GM23338 (cell line): ENCODE measurements at regions not wholly inside any gene's neighbourhood (a gene's known extent, or its start where the extent isn't known, plus 50 kb on each side); places are given as distances from the start of the nearest gene placed in this dataset.

Experiments used
- ATAC-seq: fragments of 200-7000 bp; cut with Tn5 transposase; 3 replicates; pipeline ENCODE4 v1.9.1; 2020
- DNase-seq: peaks from one replicate; pipeline ENCODE4 v3.0.0-alpha.2; 2015; ENCODE audit warnings: low spot score
- H2AFZ ChIP-seq: fragments of 200-600 bp; sonication (generic); 2 replicates; pipeline ENCODE4 v1.8.0; 2016; ENCODE audit warnings: antibody characterized with exemption, mild to moderate bottlenecking, moderate library complexity
- H3F3A ChIP-seq: fragments of 200-600 bp; sonication (generic); replicated peaks from 2 replicates; pipeline ENCODE4 v1.8.0; 2017; ENCODE audit warnings: antibody characterized with exemption, mixed run types, low read depth
- H3K27ac ChIP-seq: fragments of 200-600 bp; sonication (generic); 2 replicates; pipeline ENCODE4 v1.6.1; 2016; ENCODE audit warnings: low read depth
- H3K27me3 ChIP-seq: fragments of 200-600 bp; sonication (generic); 2 replicates; pipeline ENCODE4 v1.8.0; 2016; ENCODE audit warnings: mild to moderate bottlenecking, mixed run types, moderate library complexity; ENCODE audit not compliant: insufficient read depth
- H3K36me3 ChIP-seq: fragments of 200-600 bp; sonication (generic); 2 replicates; pipeline ENCODE4 v1.8.0; 2016; ENCODE audit warnings: mild to moderate bottlenecking; ENCODE audit not compliant: insufficient read depth
- H3K4me1 ChIP-seq: fragments of 200-600 bp; sonication (generic); 2 replicates; pipeline ENCODE4 v1.8.0; 2016; ENCODE audit warnings: mild to moderate bottlenecking, moderate library complexity; ENCODE audit not compliant: insufficient read depth
- H3K4me2 ChIP-seq: fragments of 200-600 bp; sonication (generic); 2 replicates; pipeline ENCODE4 v1.7.1; 2017; ENCODE audit warnings: mixed run types
- H3K4me3 ChIP-seq: fragments of 200-600 bp; sonication (generic); 2 replicates; pipeline ENCODE4 v1.6.1; 2016; ENCODE audit warnings: mixed run types
- H3K79me2 ChIP-seq: fragments of 200-600 bp; sonication (generic); replicated peaks from 2 replicates; pipeline ENCODE4 v1.8.0; 2017; ENCODE audit warnings: mild to moderate bottlenecking; ENCODE audit not compliant: insufficient read depth
- H3K9me2 ChIP-seq: fragments of 200-600 bp; sonication (generic); 2 replicates; pipeline ENCODE4 v1.8.0; 2017; ENCODE audit not compliant: insufficient read depth
- H4K20me1 ChIP-seq: fragments of 200-600 bp; sonication (generic); replicated peaks from 2 replicates; pipeline ENCODE4 v1.8.0; 2017; ENCODE audit warnings: mild to moderate bottlenecking; ENCODE audit not compliant: insufficient read depth
- H3K27ac Mint-ChIP-seq: 2 replicates; pipeline ENCODE4 v1.8.0; 2020; ENCODE audit warnings: inconsistent platforms, mild to moderate bottlenecking, moderate library complexity, mixed read lengths
- H3K27me3 Mint-ChIP-seq: 3 replicates; pipeline ENCODE4 v1.8.0; 2022; ENCODE audit warnings: low read depth, mild to moderate bottlenecking, moderate library complexity, mixed read lengths, inconsistent platforms; ENCODE audit not compliant: insufficient read depth, poor library complexity
- H3K36me3 Mint-ChIP-seq: 3 replicates; pipeline ENCODE4 v1.8.0; 2021; ENCODE audit warnings: low read depth, mild to moderate bottlenecking, inconsistent platforms, moderate library complexity, mixed read lengths
- H3K4me1 Mint-ChIP-seq: 3 replicates; pipeline ENCODE4 v1.8.0; 2020; ENCODE audit warnings: mild to moderate bottlenecking, inconsistent platforms, mixed read lengths
- H3K4me3 Mint-ChIP-seq: 3 replicates; pipeline ENCODE4 v1.8.0; 2021; ENCODE audit warnings: moderate library complexity, mild to moderate bottlenecking, inconsistent platforms, mixed read lengths
- H3K9me3 Mint-ChIP-seq: 3 replicates; pipeline ENCODE4 v1.8.0; 2020; ENCODE audit warnings: moderate library complexity, mild to moderate bottlenecking, inconsistent platforms, mixed read lengths
- CTCF ChIP-seq, 2 experiments: fragments of 200-600 bp in 1 of 2; sonication (generic) in 1 of 2; conservative IDR thresholded peaks; 2 replicates each; pipeline versions ENCODE4 v1.5.1 to v1.6.1; 2016 to 2017; ENCODE audit warnings: antibody characterized with exemption in 2 of 2, low read depth in 2 of 2, mild to moderate bottlenecking in 2 of 2, moderate library complexity in 1 of 2
- ETS1 ChIP-seq: IDR thresholded peaks from 2 replicates; pipeline ENCODE4 v1.6.1; 2016; ENCODE audit warnings: antibody characterized with exemption
- POLR2AphosphoS5 ChIP-seq: IDR thresholded peaks from 2 replicates; pipeline ENCODE4 v1.6.1; 2016; ENCODE audit warnings: antibody characterized with exemption, low read depth
- REST ChIP-seq: IDR thresholded peaks from one replicate; pipeline ENCODE4 v1.6.1; 2018; ENCODE audit warnings: antibody characterized with exemption; ENCODE audit not compliant: unreplicated experiment
- ZNF462 ChIP-seq: fragments of 250-450 bp; sonication (Bioruptor Pico); IDR thresholded peaks from 2 replicates; pipeline ENCODE4 v1.5.0; 2020; ENCODE audit warnings: mild to moderate bottlenecking, moderate library complexity

GRCh38 chr12:58732894-58733293 is 187.4 kb downstream of the LRIG3 start (continued):
- TF ChIP-seq REST, result no peak

- ATAC-seq (no peak), DNase-seq (no peak)
- Mint-ChIP-seq H3K4me3 (no peak overlapping the region), H3K9me3 (peaks cover 21% of the 10 kb centered on the region), H3K4me1 (peaks cover 17% of the 10 kb centered on the region), H3K36me3 (peaks cover 14% of the 10 kb centered on the region; the same call in 2 of the 3 replicates), H3K27me3 (no peaks in the 10 kb centered on the region), H3K27ac (no peak overlapping the region)
- H3K9me2 ChIP-seq, result 0 out of 2 replicates have a peak, but pooled peaks cover 3% of the 10 kb centered on the region
- no peaks in the 10 kb centered on the region for H3K36me3 ChIP-seq
- H3K4me1 ChIP-seq, result peaks cover 9% of the 10 kb centered on the region; the same call in 1 of the 2 replicates
- no peaks in the 10 kb centered on the region for H3K27me3 ChIP-seq
- TF ChIP-seq ETS1 (no peak), CTCF (conservative IDR thresholded peaks at IDR 0.05; ENCODE audit: low read depth in 2 of 2) (peak in 1 of 2 experiments; percentile 41; a peak in 3 of 4 replicates)
- H3K27ac ChIP-seq, result no peak overlapping the region
- no peak overlapping the region for H3K4me2 ChIP-seq
- H3K4me3 ChIP-seq, result no peak overlapping the region
- H3K79me2 ChIP-seq, result no peaks in the 10 kb centered on the region
- no peak overlapping the region for H2AFZ ChIP-seq
- H4K20me1 ChIP-seq, result no peaks in the 10 kb centered on the region
- H3F3A ChIP-seq, result no peaks in the 10 kb centered on the region
Observed at GRCh38 chr12:58741226-58741625, 179.1 kb downstream of the LRIG3 start.

- no peaks in the 10 kb centered on the region for H4K20me1 ChIP-seq
- H3K4me3 ChIP-seq, result no peak overlapping the region
- H3K4me2 ChIP-seq, result peak overlapping the region; percentile 15; the same call in 1 of the 2 replicates
- TF ChIP-seq POLR2AphosphoS5 (no peak), ZNF462 (CRISPR knock-in tag) (peak; percentile 45)
- Mint-ChIP-seq H3K36me3 (peaks cover 11% of the 10 kb centered on the region; the same call in 2 of the 3 replicates), H3K27me3 (no peaks in the 10 kb centered on the region), H3K9me3 (peaks cover 17% of the 10 kb centered on the region), H3K4me3 (no peak overlapping the region), H3K4me1 (peaks cover 20% of the 10 kb centered on the region), H3K27ac (no peak overlapping the region)
- no peaks in the 10 kb centered on the region for H3K79me2 ChIP-seq
- DNase-seq (peak; percentile 27), ATAC-seq (peak; percentile 86)
- H3F3A ChIP-seq, result no peaks in the 10 kb centered on the region
- H2AFZ ChIP-seq, result peak overlapping the region; percentile 74; the same call in 1 of the 2 replicates
- no peaks in the 10 kb centered on the region for H3K36me3 ChIP-seq
- H3K27me3 ChIP-seq, result no peaks in the 10 kb centered on the region
- H3K9me2 ChIP-seq, result 0 out of 2 replicates have a peak, but pooled peaks cover 6% of the 10 kb centered on the region
- H3K27ac ChIP-seq, result no peak overlapping the region
- peaks cover 9% of the 10 kb centered on the region; the same call in 1 of the 2 replicates for H3K4me1 ChIP-seq
Observed at GRCh38 chr12:58745348-58746125, 174.8 kb downstream of the LRIG3 start.
